H9 (cell line): ENCODE measurements at regions not wholly inside any gene's neighbourhood (a gene's known extent, or its start where the extent isn't known, plus 50 kb on each side); places are given as distances from the start of the nearest gene placed in this dataset.

Experiments
- DNase-seq: peaks from one replicate; pipeline ENCODE4 v3.0.0-alpha.2; 2017
- H2AFZ ChIP-seq: one replicate; pipeline ENCODE4 v1.6.1; 2013; ENCODE audit warnings: mild to moderate bottlenecking, low read length, control low read depth, moderate library complexity
- H2AK5ac ChIP-seq: 2 replicates; pipeline ENCODE4 v1.6.1; 2013; ENCODE audit warnings: low read length, control low read depth, mixed read lengths; ENCODE audit not compliant: insufficient read length
- H2BK120ac ChIP-seq: one replicate; pipeline ENCODE4 v1.6.1; 2013; ENCODE audit warnings: low read depth, mild to moderate bottlenecking, low read length, control low read depth, inconsistent platforms; ENCODE audit not compliant: poor library complexity, severe bottlenecking
- H2BK12ac ChIP-seq: 2 replicates; pipeline ENCODE4 v1.6.1; 2013; ENCODE audit warnings: low read length, control low read depth, mixed read lengths, low read depth; ENCODE audit not compliant: insufficient read length
- H2BK15ac ChIP-seq: 2 replicates; pipeline ENCODE4 v1.6.1; 2013; ENCODE audit warnings: low read depth, low read length, control low read depth
- H2BK20ac ChIP-seq: one replicate; pipeline ENCODE4 v1.6.1; 2013; ENCODE audit warnings: low read depth, mild to moderate bottlenecking, low read length, control low read depth, inconsistent platforms; ENCODE audit not compliant: poor library complexity, severe bottlenecking
- H2BK5ac ChIP-seq: 2 replicates; pipeline ENCODE4 v1.6.1; 2013; ENCODE audit warnings: low read length, control low read depth, mixed read lengths; ENCODE audit not compliant: insufficient read length
- H3K14ac ChIP-seq: 2 replicates; pipeline ENCODE4 v1.6.1; 2013; ENCODE audit warnings: low read length, control low read depth; ENCODE audit not compliant: insufficient read depth
- H3K18ac ChIP-seq: 2 replicates; pipeline ENCODE4 v1.6.1; 2013; ENCODE audit warnings: low read depth, mild to moderate bottlenecking, mixed read lengths, low read length, control low read depth; ENCODE audit not compliant: insufficient read length
- H3K23ac ChIP-seq: 2 replicates; pipeline ENCODE4 v1.6.1; 2013; ENCODE audit warnings: low read length, control low read depth, mixed read lengths, low read depth; ENCODE audit not compliant: insufficient read length
- H3K23me2 ChIP-seq: 2 replicates; pipeline ENCODE4 v1.6.1; 2013; ENCODE audit warnings: low read depth, mild to moderate bottlenecking, mixed read lengths, low read length, control low read depth; ENCODE audit not compliant: insufficient read length, poor library complexity, severe bottlenecking
- H3K27ac ChIP-seq: 2 replicates; pipeline ENCODE4 v1.5.1; 2013; ENCODE audit warnings: low read length, control low read depth, mixed read lengths, low read depth; ENCODE audit not compliant: insufficient read length
- H3K27me3 ChIP-seq: 2 replicates; pipeline ENCODE4 v1.6.1; 2013; ENCODE audit warnings: low read length, control low read depth, inconsistent platforms; ENCODE audit not compliant: insufficient read depth
- H3K4ac ChIP-seq: 2 replicates; pipeline ENCODE4 v1.6.1; 2013; ENCODE audit warnings: low read depth, mild to moderate bottlenecking, control low read depth, inconsistent platforms, low read length, moderate library complexity
- H3K4me1 ChIP-seq: 2 replicates; pipeline ENCODE4 v1.6.1; 2013; ENCODE audit warnings: low read length, control low read depth, inconsistent platforms; ENCODE audit not compliant: insufficient read depth
- H3K4me2 ChIP-seq: 2 replicates; pipeline ENCODE4 v1.6.1; 2013; ENCODE audit warnings: low read length, control low read depth, mixed read lengths; ENCODE audit not compliant: insufficient read length, insufficient read depth
- H3K56ac ChIP-seq: 2 replicates; pipeline ENCODE4 v1.6.1; 2013; ENCODE audit warnings: low read depth, mild to moderate bottlenecking, mixed read lengths, low read length, control low read depth; ENCODE audit not compliant: insufficient read length
- H3K79me1 ChIP-seq: 2 replicates; pipeline ENCODE4 v1.6.1; 2013; ENCODE audit warnings: low read depth, mild to moderate bottlenecking, moderate library complexity, low read length, control low read depth, inconsistent platforms; ENCODE audit not compliant: insufficient read depth, poor library complexity, severe bottlenecking
- H3K79me2 ChIP-seq: 2 replicates; pipeline ENCODE4 v1.6.1; 2013; ENCODE audit warnings: low read length, control low read depth, inconsistent platforms; ENCODE audit not compliant: insufficient read depth
- H3K9ac ChIP-seq: 2 replicates; pipeline ENCODE4 v1.6.1; 2013; ENCODE audit warnings: low read length, control low read depth, mixed read lengths; ENCODE audit not compliant: insufficient read length; ENCODE audit errors: extremely low read depth
- H3K9me3 ChIP-seq: one replicate; pipeline ENCODE4 v1.6.1; 2013; ENCODE audit warnings: low read depth, low read length, inconsistent platforms; ENCODE audit not compliant: control insufficient read depth
- H3T11ph ChIP-seq: one replicate; pipeline ENCODE4 v1.6.1; 2013; ENCODE audit warnings: mild to moderate bottlenecking, low read length, control low read depth, inconsistent platforms
- H4K20me1 ChIP-seq: one replicate; pipeline ENCODE4 v1.6.1; 2013; ENCODE audit not compliant: control insufficient read depth, insufficient read length, insufficient read depth
- H4K5ac ChIP-seq: 2 replicates; pipeline ENCODE4 v1.6.1; 2013; ENCODE audit warnings: low read depth, mild to moderate bottlenecking, mixed read lengths, low read length, control low read depth; ENCODE audit not compliant: insufficient read length
- H4K8ac ChIP-seq: replicated peaks from 2 replicates; pipeline ENCODE4 v1.6.1; 2013; ENCODE audit warnings: low read length, control low read depth, mixed read lengths, low read depth; ENCODE audit not compliant: insufficient read length
- H4K91ac ChIP-seq: 2 replicates; pipeline ENCODE4 v1.6.1; 2013; ENCODE audit warnings: low read depth, mild to moderate bottlenecking, moderate library complexity, mixed read lengths, low read length, control low read depth; ENCODE audit not compliant: insufficient read length
- H3K27ac Mint-ChIP-seq, 3 experiments: 2 replicates in 2 of 3; 3 replicates in 1 of 3; pipeline ENCODE4 v1.8.0; 2020 to 2021; ENCODE audit warnings: mixed read lengths in 3 of 3, mild to moderate bottlenecking in 1 of 3, moderate library complexity in 1 of 3
- H3K27me3 Mint-ChIP-seq: 2 replicates; pipeline ENCODE4 v1.8.0; 2021; ENCODE audit warnings: low read depth, mild to moderate bottlenecking, moderate library complexity, mixed read lengths
- H3K36me3 Mint-ChIP-seq, 3 experiments: 2 replicates in 2 of 3; 3 replicates in 1 of 3; pipeline ENCODE4 v1.8.0; 2020 to 2021; ENCODE audit warnings: low read depth in 3 of 3, mixed read lengths in 3 of 3; ENCODE audit not compliant: insufficient read depth in 1 of 3
- H3K4me1 Mint-ChIP-seq, 2 experiments: 2 replicates each; pipeline ENCODE4 v1.8.0; 2020; ENCODE audit warnings: mixed read lengths in 2 of 2
- H3K4me3 Mint-ChIP-seq, 2 experiments: 2 replicates in 1 of 2; 3 replicates in 1 of 2; pipeline ENCODE4 v1.8.0; 2020 to 2021; ENCODE audit warnings: mild to moderate bottlenecking in 2 of 2, mixed read lengths in 2 of 2, moderate library complexity in 1 of 2
- H3K9me3 Mint-ChIP-seq, 2 experiments: 2 replicates in 1 of 2; 3 replicates in 1 of 2; pipeline ENCODE4 v1.8.0; 2020; ENCODE audit warnings: mild to moderate bottlenecking in 2 of 2, mixed read lengths in 2 of 2, moderate library complexity in 1 of 2
- WGBS: extraction: QIAGEN DNeasy Blood & Tissue Kit; methylation state at CpG from one replicate; pipeline ENCODE4 v1.1.7; 2013; ENCODE audit warnings: missing lambda C conversion rate, low lambda C conversion rate, mixed read lengths; ENCODE audit not compliant: insufficient read length; ENCODE audit errors: extremely low coverage; 5-methylcytosine and 5-hydroxymethylcytosine counted together
- TF ChIP-seq, protein P1 (sequence below): fragments of 200-600 bp; sonication (generic); conservative IDR thresholded peaks from 3 replicates; pipeline ENCODE4 v1.8.0; 2021; ENCODE audit warnings: antibody characterized with exemption, mild to moderate bottlenecking

DNA sequence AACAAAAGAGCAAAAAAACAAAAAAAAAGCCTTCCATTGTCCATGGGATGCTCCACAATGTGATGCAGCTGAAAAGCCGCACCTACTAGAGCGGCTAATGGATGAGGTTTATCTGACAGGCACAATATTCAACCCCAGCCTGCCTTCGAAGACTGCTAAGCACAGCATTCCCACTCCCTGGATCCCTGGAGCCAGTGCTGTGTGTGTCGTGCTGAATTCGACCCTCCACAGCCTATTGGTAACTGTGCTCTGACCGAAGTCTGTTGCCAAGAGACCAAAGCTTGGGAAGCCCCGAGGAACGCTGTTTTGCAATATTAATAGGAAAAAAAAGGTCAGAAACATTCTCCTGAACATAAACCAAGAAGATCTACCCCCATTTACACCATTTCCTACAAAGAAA, 57.2 kb upstream of the PUM1 start:
- Histone ChIP-seq H3K4me2 (no peak overlapping the region), H3T11ph (no peak overlapping the region), H4K5ac (no peak overlapping the region), H3K14ac (no peak overlapping the region), H2BK20ac (no peak overlapping the region), H3K27me3 (no peaks in the 10 kb centered on the region; the same call in 1 of the 2 replicates), H3K23me2 (no peaks in the 10 kb centered on the region), H3K56ac (no peak overlapping the region), H3K23ac (no peak overlapping the region), H3K79me1 (no peaks in the 10 kb centered on the region), H4K8ac (no peak overlapping the region), H3K79me2 (no peaks in the 10 kb centered on the region), H2BK12ac (no peak overlapping the region), H2AFZ (no peak overlapping the region), H3K9me3 (no peaks in the 10 kb centered on the region), H3K18ac (no peak overlapping the region), H3K9ac (no peak overlapping the region), H4K91ac (no peak overlapping the region), H2BK120ac (no peak overlapping the region), H2BK5ac (no peak overlapping the region), H3K4me1 (no peaks in the 10 kb centered on the region; the same call in 1 of the 2 replicates), H3K4ac (no peak overlapping the region), H2AK5ac (no peak overlapping the region), H2BK15ac (no peak overlapping the region), H4K20me1 (no peaks in the 10 kb centered on the region), H3K27ac (no peak overlapping the region)
- TF ChIP-seq, protein P1, sequence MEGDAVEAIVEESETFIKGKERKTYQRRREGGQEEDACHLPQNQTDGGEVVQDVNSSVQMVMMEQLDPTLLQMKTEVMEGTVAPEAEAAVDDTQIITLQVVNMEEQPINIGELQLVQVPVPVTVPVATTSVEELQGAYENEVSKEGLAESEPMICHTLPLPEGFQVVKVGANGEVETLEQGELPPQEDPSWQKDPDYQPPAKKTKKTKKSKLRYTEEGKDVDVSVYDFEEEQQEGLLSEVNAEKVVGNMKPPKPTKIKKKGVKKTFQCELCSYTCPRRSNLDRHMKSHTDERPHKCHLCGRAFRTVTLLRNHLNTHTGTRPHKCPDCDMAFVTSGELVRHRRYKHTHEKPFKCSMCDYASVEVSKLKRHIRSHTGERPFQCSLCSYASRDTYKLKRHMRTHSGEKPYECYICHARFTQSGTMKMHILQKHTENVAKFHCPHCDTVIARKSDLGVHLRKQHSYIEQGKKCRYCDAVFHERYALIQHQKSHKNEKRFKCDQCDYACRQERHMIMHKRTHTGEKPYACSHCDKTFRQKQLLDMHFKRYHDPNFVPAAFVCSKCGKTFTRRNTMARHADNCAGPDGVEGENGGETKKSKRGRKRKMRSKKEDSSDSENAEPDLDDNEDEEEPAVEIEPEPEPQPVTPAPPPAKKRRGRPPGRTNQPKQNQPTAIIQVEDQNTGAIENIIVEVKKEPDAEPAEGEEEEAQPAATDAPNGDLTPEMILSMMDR: no peak
- H3K36me3 Mint-ChIP-seq: no peaks in the 10 kb centered on the region
- WGBS: no CpG with 5 or more reads among the region's 8 CpGs
- no peak overlapping the region for H3K4me3 Mint-ChIP-seq
- DNase-seq: no peak
- H3K9me3 Mint-ChIP-seq: no peaks in the 10 kb centered on the region; a peak in 1 of 5 replicates
- peaks cover 14 to 17% of the 10 kb centered on the region in 2 experiments for H3K4me1 Mint-ChIP-seq
- H3K27ac Mint-ChIP-seq: peak overlapping the region in 1 of 3 experiments; percentile 32; a peak in 1 of 7 replicates
- H3K27me3 Mint-ChIP-seq: no peaks in the 10 kb centered on the region
